ENCODE measurements at regions not wholly inside any gene's neighbourhood (a gene's known extent, or its start where the extent isn't known, plus 50 kb on each side); places are given as distances from the start of the nearest gene placed in this dataset.

GRCh38 chr2:64842030-64842429, 147.2 kb upstream of the SLC1A4 start:
- H3K27ac ChIP-seq: peak overlapping the region; percentile 77
- peaks cover 48% of the 10 kb centered on the region for H3K4me1 ChIP-seq
- no peaks in the 10 kb centered on the region for H3K27me3 ChIP-seq
- TF ChIP-seq POLR2A (IDR thresholded peaks at IDR 0.05) (no peak), POLR2AphosphoS5 (IDR thresholded peaks at IDR 0.05; ENCODE audit: insufficient read depth in 1 of 2, low read depth in 1 of 2) (no peak), CTCF (IDR thresholded peaks at IDR 0.05) (no peak)
- H3K36me3 ChIP-seq: no peaks in the 10 kb centered on the region
- no peaks in the 10 kb centered on the region for H3K9me3 ChIP-seq
- intact Hi-C loops (cut with DNase I): no loop called here
- DNase-seq (ENCODE audit: extremely low spot score in 2 of 2): no peak
- no peak overlapping the region for H3K4me3 ChIP-seq

- TF ChIP-seq POLR2A (IDR thresholded peaks at IDR 0.05) (no peak), CTCF (IDR thresholded peaks at IDR 0.05) (no peak), POLR2AphosphoS5 (IDR thresholded peaks at IDR 0.05; ENCODE audit: insufficient read depth in 1 of 2, low read depth in 1 of 2) (no peak)
- DNase-seq (ENCODE audit: extremely low spot score in 2 of 2): no peak
- H3K9me3 ChIP-seq: no peaks in the 10 kb centered on the region
- no peak overlapping the region for H3K4me3 ChIP-seq
- intact Hi-C loops (cut with DNase I): no loop called here
- H3K27me3 ChIP-seq: no peaks in the 10 kb centered on the region
- H3K4me1 ChIP-seq: peaks cover 30% of the 10 kb centered on the region
- H3K36me3 ChIP-seq: no peaks in the 10 kb centered on the region
- H3K27ac ChIP-seq: no peak overlapping the region
Observed at GRCh38 chr2:64844087-64844486, 145.1 kb upstream of the SLC1A4 start.

- no peaks in the 10 kb centered on the region for H3K9me3 ChIP-seq
- intact Hi-C loops (cut with DNase I): no loop called here
- DNase-seq (ENCODE audit: extremely low spot score in 2 of 2): no peak
- H3K4me1 ChIP-seq: peaks cover 17% of the 10 kb centered on the region
- no peak overlapping the region for H3K4me3 ChIP-seq
- no peak overlapping the region for H3K27ac ChIP-seq
- H3K27me3 ChIP-seq: no peaks in the 10 kb centered on the region
- no peaks in the 10 kb centered on the region for H3K36me3 ChIP-seq
- TF ChIP-seq POLR2AphosphoS5 (IDR thresholded peaks at IDR 0.05; ENCODE audit: insufficient read depth in 1 of 2, low read depth in 1 of 2) (no peak), CTCF (IDR thresholded peaks at IDR 0.05) (no peak), POLR2A (IDR thresholded peaks at IDR 0.05) (no peak)
Observed at GRCh38 chr2:64845273-64845905, 143.8 kb upstream of the SLC1A4 start.

- no peak overlapping the region for H3K4me3 ChIP-seq
- H3K27me3 ChIP-seq: no peaks in the 10 kb centered on the region
- intact Hi-C loops (cut with DNase I): no loop called here
- peaks cover 12% of the 10 kb centered on the region for H3K4me1 ChIP-seq
- no peak for DNase-seq (ENCODE audit: extremely low spot score in 2 of 2)
- no peak overlapping the region for H3K27ac ChIP-seq
- TF ChIP-seq POLR2AphosphoS5 (IDR thresholded peaks at IDR 0.05; ENCODE audit: insufficient read depth in 1 of 2, low read depth in 1 of 2) (no peak), POLR2A (IDR thresholded peaks at IDR 0.05) (no peak), CTCF (IDR thresholded peaks at IDR 0.05) (no peak)
- H3K36me3 ChIP-seq: no peaks in the 10 kb centered on the region
- no peaks in the 10 kb centered on the region for H3K9me3 ChIP-seq
Observed at GRCh38 chr2:64846177-64846576, 143.0 kb upstream of the SLC1A4 start.

GRCh38 chr2:64847930-64848329, 141.3 kb upstream of the SLC1A4 start:
- no peaks in the 10 kb centered on the region for H3K4me1 ChIP-seq
- H3K27me3 ChIP-seq: no peaks in the 10 kb centered on the region
- TF ChIP-seq POLR2A (IDR thresholded peaks at IDR 0.05): no peak
- no peak for TF ChIP-seq POLR2AphosphoS5 (IDR thresholded peaks at IDR 0.05; ENCODE audit: insufficient read depth in 1 of 2, low read depth in 1 of 2)
- no peak for TF ChIP-seq CTCF (IDR thresholded peaks at IDR 0.05)
- DNase-seq (ENCODE audit: extremely low spot score in 2 of 2): no peak
- intact Hi-C loops (cut with DNase I): no loop called here
- no peak overlapping the region for H3K27ac ChIP-seq
- H3K36me3 ChIP-seq: no peaks in the 10 kb centered on the region
- no peaks in the 10 kb centered on the region for H3K9me3 ChIP-seq
- no peak overlapping the region for H3K4me3 ChIP-seq
